ENCODE measurements at regions not wholly inside any gene's neighbourhood (a gene's known extent, or its start where the extent isn't known, plus 50 kb on each side); places are given as distances from the start of the nearest gene placed in this dataset.
"Not testable (repeated sequence)": the region's sequence is repeated elsewhere in the genome, so short reads cannot be mapped to it uniquely, and the experiment has no call there.

DNA sequence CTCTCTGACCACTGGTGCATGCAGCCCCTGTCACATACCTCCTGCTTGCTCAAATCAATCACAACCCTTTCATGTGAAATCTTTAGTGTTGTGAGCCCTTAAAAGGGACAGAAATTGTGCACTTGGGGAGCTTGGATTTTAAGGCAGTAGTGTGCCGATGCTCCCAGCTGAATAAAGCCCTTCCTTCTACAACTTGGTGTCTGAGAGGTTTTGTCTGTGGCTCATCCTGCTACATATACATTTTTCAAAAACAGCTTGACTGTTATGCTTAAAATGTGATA, 413.8 kb downstream of the DAD1 start:
- not testable (repeated sequence) for H3K36me3 ChIP-seq (ENCODE audit: control insufficient read depth, insufficient read depth, low read length)

GRCh38 chr14:22174412-22175277, 414.4 kb downstream of the DAD1 start:
- H3K9ac ChIP-seq (ENCODE audit: low read length): no peak overlapping the region
- no peaks in the 10 kb centered on the region for H3K4me1 ChIP-seq (ENCODE audit: control insufficient read depth, insufficient read depth, low read length)
- no peaks in the 10 kb centered on the region for H3K27me3 ChIP-seq (ENCODE audit: control insufficient read depth, insufficient read depth, low read length)
- H3K36me3 ChIP-seq (ENCODE audit: control insufficient read depth, insufficient read depth, low read length): no peaks in the 10 kb centered on the region
- no peaks in the 10 kb centered on the region for H3K9me3 ChIP-seq (ENCODE audit: control insufficient read depth, low read length)
- no peak overlapping the region for H3K4me3 ChIP-seq (ENCODE audit: low read length)

More for the DNA sequence above, 413.8 kb downstream of the DAD1 start:
- H3K9me3 ChIP-seq (ENCODE audit: control insufficient read depth, low read length); H3K4me3 ChIP-seq (ENCODE audit: low read length); H3K4me1 ChIP-seq (ENCODE audit: control insufficient read depth, insufficient read depth, low read length); H3K9ac ChIP-seq (ENCODE audit: low read length); H3K27me3 ChIP-seq (ENCODE audit: control insufficient read depth, insufficient read depth, low read length): not testable (repeated sequence)

DNA sequence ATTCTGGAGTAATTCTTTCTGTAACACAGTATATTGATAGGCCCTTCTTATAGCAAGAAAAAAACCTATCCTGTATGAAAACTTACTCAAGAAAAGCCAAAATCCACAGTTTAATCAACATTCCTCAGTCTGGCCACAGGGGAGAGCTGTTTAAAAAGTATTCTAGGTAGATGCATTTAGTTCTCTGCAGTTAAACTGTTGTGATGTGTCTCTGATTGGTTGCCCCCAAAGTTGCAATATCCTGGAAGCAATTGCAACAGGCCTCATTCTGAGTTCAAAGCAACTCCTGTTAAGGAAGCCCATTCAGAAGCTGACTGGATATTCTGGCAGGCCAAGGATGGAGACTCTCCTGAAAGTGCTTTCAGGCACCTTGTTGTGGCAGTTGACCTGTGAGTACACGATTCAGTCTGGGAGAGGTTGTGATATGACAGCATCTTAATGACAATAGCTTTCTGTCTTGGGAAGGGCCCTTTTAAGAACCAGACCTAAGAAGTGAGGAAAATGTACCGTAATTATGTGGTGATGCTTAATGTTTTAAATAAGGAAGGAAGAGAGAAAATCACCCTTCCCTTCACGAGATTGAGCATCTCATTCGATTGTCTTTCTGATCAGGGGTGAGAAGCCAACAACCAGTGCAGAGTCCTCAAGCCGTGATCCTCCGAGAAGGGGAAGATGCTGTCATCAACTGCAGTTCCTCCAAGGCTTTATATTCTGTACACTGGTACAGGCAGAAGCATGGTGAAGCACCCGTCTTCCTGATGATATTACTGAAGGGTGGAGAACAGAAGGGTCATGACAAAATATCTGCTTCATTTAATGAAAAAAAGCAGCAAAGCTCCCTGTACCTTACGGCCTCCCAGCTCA, 420.7 kb downstream of the DAD1 start:
- Histone ChIP-seq H3K27me3 (ENCODE audit: control insufficient read depth, insufficient read depth, low read length) (no peaks in the 10 kb centered on the region), H3K9me3 (ENCODE audit: control insufficient read depth, low read length) (no peaks in the 10 kb centered on the region), H3K36me3 (ENCODE audit: control insufficient read depth, insufficient read depth, low read length) (no peaks in the 10 kb centered on the region), H3K4me3 (ENCODE audit: low read length) (no peak overlapping the region), H3K4me1 (ENCODE audit: control insufficient read depth, insufficient read depth, low read length) (no peaks in the 10 kb centered on the region), H3K9ac (ENCODE audit: low read length) (no peak overlapping the region)

GRCh38 chr14:22164616-22165015, 424.4 kb downstream of the DAD1 start:
- H3K9ac ChIP-seq (ENCODE audit: low read length): no peak overlapping the region
- H3K4me3 ChIP-seq (ENCODE audit: low read length): no peak overlapping the region
- no peaks in the 10 kb centered on the region for H3K4me1 ChIP-seq (ENCODE audit: control insufficient read depth, insufficient read depth, low read length)
- H3K27me3 ChIP-seq (ENCODE audit: control insufficient read depth, insufficient read depth, low read length): no peaks in the 10 kb centered on the region
- no peaks in the 10 kb centered on the region for H3K36me3 ChIP-seq (ENCODE audit: control insufficient read depth, insufficient read depth, low read length)
- H3K9me3 ChIP-seq (ENCODE audit: control insufficient read depth, low read length): no peaks in the 10 kb centered on the region

DNA sequence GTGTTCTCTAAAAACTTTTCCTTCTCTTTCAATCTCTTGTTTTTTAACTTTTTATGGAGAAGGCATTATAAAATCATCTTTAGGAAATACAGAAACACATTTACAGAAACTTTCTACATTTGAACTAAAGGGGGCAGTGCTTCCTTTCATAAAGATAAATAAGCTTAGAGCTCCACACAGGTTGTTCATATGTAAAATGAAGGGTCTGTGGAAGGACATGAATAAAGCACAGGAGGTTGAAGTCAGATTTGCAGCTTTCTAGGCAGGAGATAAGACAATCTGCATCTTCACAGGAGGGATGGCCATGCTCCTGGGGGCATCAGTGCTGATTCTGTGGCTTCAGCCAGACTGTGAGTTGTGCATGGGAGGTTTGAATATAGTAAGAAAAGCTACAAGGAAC, 426.0 kb downstream of the DAD1 start:
- H3K9ac ChIP-seq (ENCODE audit: low read length): no peak overlapping the region
- H3K4me1 ChIP-seq (ENCODE audit: control insufficient read depth, insufficient read depth, low read length): no peaks in the 10 kb centered on the region
- no peak overlapping the region for H3K4me3 ChIP-seq (ENCODE audit: low read length)
- no peaks in the 10 kb centered on the region for H3K36me3 ChIP-seq (ENCODE audit: control insufficient read depth, insufficient read depth, low read length)
- no peaks in the 10 kb centered on the region for H3K9me3 ChIP-seq (ENCODE audit: control insufficient read depth, low read length)
- no peaks in the 10 kb centered on the region for H3K27me3 ChIP-seq (ENCODE audit: control insufficient read depth, insufficient read depth, low read length)

GRCh38 chr14:22159957-22160356, 429.1 kb downstream of the DAD1 start:
- Histone ChIP-seq H3K4me1 (ENCODE audit: control insufficient read depth, insufficient read depth, low read length) (no peaks in the 10 kb centered on the region), H3K9ac (ENCODE audit: low read length) (no peak overlapping the region), H3K36me3 (ENCODE audit: control insufficient read depth, insufficient read depth, low read length) (no peaks in the 10 kb centered on the region), H3K4me3 (ENCODE audit: low read length) (no peak overlapping the region), H3K9me3 (ENCODE audit: control insufficient read depth, low read length) (no peaks in the 10 kb centered on the region), H3K27me3 (ENCODE audit: control insufficient read depth, insufficient read depth, low read length) (no peaks in the 10 kb centered on the region)

DNA sequence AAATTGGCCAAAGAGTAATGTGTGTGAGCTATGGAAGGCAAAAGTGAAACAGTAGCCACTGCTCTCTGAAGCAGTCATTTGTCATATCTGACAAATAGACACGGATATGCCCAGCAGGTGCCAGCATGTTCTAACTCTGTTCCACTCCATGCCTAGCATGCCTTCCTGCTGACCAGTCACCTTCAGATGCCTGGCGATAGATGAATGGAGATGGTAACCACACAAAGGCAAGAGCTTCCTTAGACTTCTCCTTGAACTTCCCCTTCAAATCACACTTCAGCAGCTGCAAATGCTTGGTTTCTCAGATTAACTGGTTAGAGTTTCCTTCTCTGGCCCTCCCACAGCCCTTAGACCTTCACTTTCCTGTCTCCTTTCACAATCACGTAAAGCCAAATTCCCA, 429.9 kb downstream of the DAD1 start:
- Histone ChIP-seq H3K36me3 (ENCODE audit: control insufficient read depth, insufficient read depth, low read length) (no peaks in the 10 kb centered on the region), H3K4me3 (ENCODE audit: low read length) (no peak overlapping the region), H3K27me3 (ENCODE audit: control insufficient read depth, insufficient read depth, low read length) (no peaks in the 10 kb centered on the region), H3K9ac (ENCODE audit: low read length) (no peak overlapping the region), H3K9me3 (ENCODE audit: control insufficient read depth, low read length) (no peaks in the 10 kb centered on the region), H3K4me1 (ENCODE audit: control insufficient read depth, insufficient read depth, low read length) (no peaks in the 10 kb centered on the region)

DNA sequence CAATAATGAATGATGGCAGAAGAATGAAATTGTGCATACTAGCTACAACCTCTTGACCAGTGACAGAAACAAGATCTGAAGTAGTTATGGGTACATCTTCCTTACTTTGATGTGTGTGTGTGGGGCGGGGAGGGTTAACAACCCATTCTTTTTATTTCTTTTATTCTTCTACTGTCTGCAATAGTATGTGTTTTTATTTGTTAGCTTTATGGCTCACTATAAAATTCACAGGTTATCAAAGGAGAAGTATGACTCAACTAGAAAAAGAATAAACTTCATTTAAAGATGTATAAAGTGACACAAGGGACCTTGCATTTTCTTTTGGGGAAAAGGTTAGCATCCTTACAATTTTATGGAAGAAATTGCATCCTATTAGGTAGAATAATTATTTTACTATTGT, 430.5 kb downstream of the DAD1 start:
- Histone ChIP-seq H3K9ac (ENCODE audit: low read length) (no peak overlapping the region), H3K9me3 (ENCODE audit: control insufficient read depth, low read length) (no peaks in the 10 kb centered on the region), H3K4me1 (ENCODE audit: control insufficient read depth, insufficient read depth, low read length) (no peaks in the 10 kb centered on the region), H3K36me3 (ENCODE audit: control insufficient read depth, insufficient read depth, low read length) (no peaks in the 10 kb centered on the region), H3K4me3 (ENCODE audit: low read length) (no peak overlapping the region), H3K27me3 (ENCODE audit: control insufficient read depth, insufficient read depth, low read length) (no peaks in the 10 kb centered on the region)

DNA sequence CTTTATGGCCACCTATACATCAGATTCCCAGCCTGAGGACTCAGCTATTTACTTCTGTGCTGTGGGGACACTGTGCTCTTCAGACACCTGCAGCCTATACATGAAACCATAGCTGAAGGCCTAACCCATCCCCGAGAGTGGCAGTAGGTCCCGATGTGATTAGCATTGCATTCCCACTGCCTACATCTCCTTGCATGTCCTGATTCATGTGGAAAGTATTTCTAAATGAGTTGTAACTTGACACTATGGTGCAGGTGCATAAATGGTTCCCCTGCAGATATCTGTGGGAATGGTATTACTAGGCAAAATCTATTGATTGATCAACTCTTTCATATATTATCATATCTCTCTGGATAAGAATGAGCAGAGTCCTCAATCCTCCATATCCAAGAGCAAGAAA, 433.5 kb downstream of the DAD1 start:
- H3K9ac ChIP-seq (ENCODE audit: low read length): no peak overlapping the region

DNA sequence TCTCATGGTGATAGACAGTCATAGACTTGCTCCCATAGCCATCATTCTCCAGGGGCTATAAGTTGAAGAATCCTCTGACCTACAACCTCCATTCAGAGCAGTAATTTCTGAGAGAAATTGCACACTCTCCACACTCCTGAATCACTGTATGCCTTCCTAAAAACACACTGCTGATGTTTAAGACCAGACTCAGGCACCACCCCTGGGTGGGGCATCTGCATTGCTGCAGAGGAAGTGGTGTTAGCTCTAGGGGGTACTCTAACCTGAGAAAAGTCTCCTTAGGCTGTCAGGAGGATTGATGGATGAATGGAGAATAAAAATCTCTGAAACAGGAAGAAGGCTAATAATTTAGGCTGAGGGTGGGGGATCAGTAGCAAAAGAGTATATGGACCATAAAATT, 436.1 kb downstream of the DAD1 start:
- H3K36me3 ChIP-seq (ENCODE audit: control insufficient read depth, insufficient read depth, low read length): no peaks in the 10 kb centered on the region
- H3K4me1 ChIP-seq (ENCODE audit: control insufficient read depth, insufficient read depth, low read length): no peaks in the 10 kb centered on the region
- H3K27me3 ChIP-seq (ENCODE audit: control insufficient read depth, insufficient read depth, low read length): no peaks in the 10 kb centered on the region
- H3K4me3 ChIP-seq (ENCODE audit: low read length): no peak overlapping the region
- H3K9me3 ChIP-seq (ENCODE audit: control insufficient read depth, low read length): no peaks in the 10 kb centered on the region
- no peak overlapping the region for H3K9ac ChIP-seq (ENCODE audit: low read length)

More for the DNA sequence above, 433.5 kb downstream of the DAD1 start:
- Histone ChIP-seq H3K4me3 (ENCODE audit: low read length) (no peak overlapping the region), H3K27me3 (ENCODE audit: control insufficient read depth, insufficient read depth, low read length) (no peaks in the 10 kb centered on the region), H3K4me1 (ENCODE audit: control insufficient read depth, insufficient read depth, low read length) (no peaks in the 10 kb centered on the region), H3K36me3 (ENCODE audit: control insufficient read depth, insufficient read depth, low read length) (no peaks in the 10 kb centered on the region), H3K9me3 (ENCODE audit: control insufficient read depth, low read length) (no peaks in the 10 kb centered on the region)

DNA sequence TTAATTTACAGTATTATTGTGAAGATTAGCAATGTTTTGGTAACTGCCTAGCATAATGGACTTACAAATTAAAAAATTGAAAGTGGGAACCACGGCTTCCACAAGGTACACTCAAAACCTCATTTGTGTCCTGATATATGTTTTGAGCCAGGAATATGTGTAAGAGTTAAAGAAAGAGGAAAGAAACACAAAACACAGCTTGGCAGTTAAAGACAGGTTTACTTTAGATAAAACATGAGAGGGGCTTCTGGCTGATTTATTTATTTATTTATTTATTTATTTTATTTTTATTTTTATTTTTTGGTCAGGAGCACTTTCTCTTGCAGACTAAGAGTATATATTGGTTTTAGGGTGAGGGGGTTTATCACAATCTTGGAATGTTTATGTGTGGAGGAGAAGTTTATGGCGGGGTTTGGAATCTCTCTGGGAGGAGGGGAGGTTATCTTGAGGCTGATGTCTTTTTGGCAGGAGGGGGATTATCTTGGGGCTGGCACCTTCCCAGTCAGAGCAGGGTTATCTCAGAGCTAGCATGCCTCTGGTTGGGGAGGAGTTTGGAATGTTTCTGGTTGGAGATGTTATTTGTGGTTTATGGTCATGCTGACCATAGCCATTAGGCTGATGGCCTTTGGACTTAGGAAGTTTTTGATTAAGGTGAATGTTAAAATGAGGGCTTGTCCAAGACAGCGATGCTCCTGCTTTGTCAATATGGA, 436.7 kb downstream of the DAD1 start:
- Histone ChIP-seq H3K4me1 (ENCODE audit: control insufficient read depth, insufficient read depth, low read length) (no peaks in the 10 kb centered on the region), H3K4me3 (ENCODE audit: low read length) (no peak overlapping the region), H3K9ac (ENCODE audit: low read length) (no peak overlapping the region), H3K36me3 (ENCODE audit: control insufficient read depth, insufficient read depth, low read length) (no peaks in the 10 kb centered on the region), H3K27me3 (ENCODE audit: control insufficient read depth, insufficient read depth, low read length) (no peaks in the 10 kb centered on the region), H3K9me3 (ENCODE audit: control insufficient read depth, low read length) (no peaks in the 10 kb centered on the region)

DNA sequence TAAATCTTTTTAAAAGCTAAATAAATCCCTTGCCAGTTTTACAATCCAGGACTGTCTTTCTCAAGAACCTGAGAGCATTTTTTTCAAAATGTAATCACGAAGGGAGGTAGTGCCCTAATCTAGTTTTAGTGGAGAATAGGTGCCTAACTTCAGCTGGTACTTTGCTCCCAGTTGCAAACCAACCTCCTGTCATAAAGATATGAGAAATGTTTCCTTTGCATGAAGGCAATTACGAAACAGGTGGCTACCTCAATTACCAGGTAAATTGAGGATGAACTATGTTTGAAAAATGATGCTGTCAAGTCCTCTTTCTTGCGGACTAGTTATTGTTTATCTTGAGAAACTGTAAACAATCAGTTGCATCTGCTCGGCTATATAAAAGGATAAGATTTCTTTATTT, 437.9 kb downstream of the DAD1 start:
- H3K27me3 ChIP-seq (ENCODE audit: control insufficient read depth, insufficient read depth, low read length): peaks cover 5% of the 10 kb centered on the region
- H3K9ac ChIP-seq (ENCODE audit: low read length): no peak overlapping the region

More for the DNA sequence above, 437.9 kb downstream of the DAD1 start:
- H3K4me1 ChIP-seq (ENCODE audit: control insufficient read depth, insufficient read depth, low read length): no peaks in the 10 kb centered on the region
- no peaks in the 10 kb centered on the region for H3K9me3 ChIP-seq (ENCODE audit: control insufficient read depth, low read length)
- H3K36me3 ChIP-seq (ENCODE audit: control insufficient read depth, insufficient read depth, low read length): no peaks in the 10 kb centered on the region
- no peak overlapping the region for H3K4me3 ChIP-seq (ENCODE audit: low read length)

All from mucosa of stomach (tissue), 1 donor.